Astrocyte (in vitro differentiated cells and primary cell): ENCODE measurements at regions not wholly inside any gene's neighbourhood (a gene's known extent, or its start where the extent isn't known, plus 50 kb on each side); places are given as distances from the start of the nearest gene placed in this dataset.

ENCODE experiments used
- DNase-seq: peaks from one replicate; pipeline ENCODE4 v3.0.0-alpha.2; 2010; ENCODE audit warnings: low read depth
- FAIRE-seq: peaks from 2 replicates; lab custom pipeline; 2011; peaks lifted over from hg19 to GRCh38; lab: Jason Lieb, UNC
- H2AFZ ChIP-seq: 2 replicates; pipeline ENCODE4 v1.6.0; 2012; ENCODE audit warnings: low read depth, low read length, inconsistent platforms
- H3K27ac ChIP-seq: 2 replicates; pipeline ENCODE4 v1.5.1; 2011; ENCODE audit warnings: low read depth, low read length, inconsistent platforms
- H3K27me3 ChIP-seq: 2 replicates; pipeline ENCODE4 v1.6.0; 2011; ENCODE audit warnings: low read length, inconsistent platforms; ENCODE audit not compliant: insufficient read depth
- H3K36me3 ChIP-seq: 2 replicates; pipeline ENCODE4 v1.5.1; 2011; ENCODE audit warnings: low read length, inconsistent platforms; ENCODE audit not compliant: insufficient read depth
- H3K4me1 ChIP-seq: 2 replicates; pipeline ENCODE4 v1.5.1; 2011; ENCODE audit warnings: low read length, inconsistent platforms; ENCODE audit not compliant: insufficient read depth
- H3K4me2 ChIP-seq: 2 replicates; pipeline ENCODE4 v1.6.0; 2012; ENCODE audit warnings: low read length, inconsistent platforms
- H3K4me3 ChIP-seq: 2 replicates; pipeline ENCODE4 v1.5.1; 2011; ENCODE audit warnings: low read depth, mild to moderate bottlenecking, low read length, inconsistent platforms; ENCODE audit not compliant: insufficient read depth
- H3K79me2 ChIP-seq: 2 replicates; pipeline ENCODE4 v1.6.0; 2012; ENCODE audit warnings: mild to moderate bottlenecking, low read length, inconsistent platforms; ENCODE audit not compliant: insufficient read depth
- H3K9ac ChIP-seq: 2 replicates; pipeline ENCODE4 v1.6.0; 2012; ENCODE audit warnings: mild to moderate bottlenecking, low read length, inconsistent platforms
- H3K9me3 ChIP-seq: 2 replicates; pipeline ENCODE4 v1.5.1; 2012; ENCODE audit warnings: low read depth, mild to moderate bottlenecking, low read length, inconsistent platforms; ENCODE audit not compliant: insufficient read depth
- H4K20me1 ChIP-seq: 2 replicates; pipeline ENCODE4 v1.6.0; 2012; ENCODE audit warnings: low read length, inconsistent platforms; ENCODE audit not compliant: insufficient read depth
- H3K27ac Mint-ChIP-seq: one replicate; pipeline ENCODE4 v1.8.0; 2021; ENCODE audit warnings: mild to moderate bottlenecking, mixed read lengths; ENCODE audit not compliant: unreplicated experiment
- H3K27me3 Mint-ChIP-seq: one replicate; pipeline ENCODE4 v1.8.0; 2021; ENCODE audit warnings: low read depth, mixed read lengths; ENCODE audit not compliant: unreplicated experiment
- H3K36me3 Mint-ChIP-seq: one replicate; pipeline ENCODE4 v1.8.0; 2021; ENCODE audit warnings: low read depth, mixed read lengths; ENCODE audit not compliant: unreplicated experiment
- H3K4me1 Mint-ChIP-seq: one replicate; pipeline ENCODE4 v1.8.0; 2021; ENCODE audit warnings: low read depth, mixed read lengths; ENCODE audit not compliant: unreplicated experiment
- H3K4me3 Mint-ChIP-seq: one replicate; pipeline ENCODE4 v1.8.0; 2021; ENCODE audit warnings: mild to moderate bottlenecking, moderate library complexity, mixed read lengths; ENCODE audit not compliant: unreplicated experiment
- H3K9me3 Mint-ChIP-seq: one replicate; pipeline ENCODE4 v1.8.0; 2021; ENCODE audit warnings: mild to moderate bottlenecking, mixed read lengths; ENCODE audit not compliant: unreplicated experiment
- CTCF ChIP-seq: IDR thresholded peaks from 2 replicates; pipeline ENCODE4 v1.5.1; 2011; ENCODE audit warnings: low read depth, mild to moderate bottlenecking, inconsistent platforms, low read length, moderate library complexity; ENCODE audit not compliant: insufficient read depth
- EZH2 ChIP-seq: IDR thresholded peaks from 2 replicates; pipeline ENCODE4 v1.6.1; 2012; ENCODE audit warnings: mild to moderate bottlenecking, low read length, inconsistent platforms; ENCODE audit not compliant: insufficient read depth

GRCh38 chr9:25177858-25178257, 500.4 kb downstream of the TUSC1 start:
- DNase-seq (no peak), FAIRE-seq (no peak)
- no peak overlapping the region for H3K4me3 Mint-ChIP-seq
- H3K4me2 ChIP-seq, result no peak overlapping the region
- no peaks in the 10 kb centered on the region for H3K27me3 ChIP-seq
- no peaks in the 10 kb centered on the region for H3K27me3 Mint-ChIP-seq
- peaks cover 5% of the 10 kb centered on the region for H3K9me3 Mint-ChIP-seq
- no peak overlapping the region for H3K27ac Mint-ChIP-seq
- peaks cover 4% of the 10 kb centered on the region for H3K9me3 ChIP-seq
- TF ChIP-seq CTCF (no peak), EZH2 (no peak)
- no peak overlapping the region for H3K9ac ChIP-seq
- H3K27ac ChIP-seq, result no peak overlapping the region
- H3K79me2 ChIP-seq, result no peaks in the 10 kb centered on the region
- H3K4me1 Mint-ChIP-seq, result no peaks in the 10 kb centered on the region
- H4K20me1 ChIP-seq, result no peaks in the 10 kb centered on the region
- H3K36me3 ChIP-seq, result no peaks in the 10 kb centered on the region
- H2AFZ ChIP-seq, result no peak overlapping the region
- H3K36me3 Mint-ChIP-seq, result no peaks in the 10 kb centered on the region
- H3K4me3 ChIP-seq, result no peak overlapping the region
- no peaks in the 10 kb centered on the region for H3K4me1 ChIP-seq

- Histone ChIP-seq H3K27me3 (no peaks in the 10 kb centered on the region), H3K4me3 (no peak overlapping the region), H4K20me1 (no peaks in the 10 kb centered on the region), H3K27ac (no peak overlapping the region), H3K36me3 (no peaks in the 10 kb centered on the region), H3K4me1 (no peaks in the 10 kb centered on the region), H3K9me3 (no peaks in the 10 kb centered on the region), H3K4me2 (no peak overlapping the region), H3K9ac (no peak overlapping the region), H2AFZ (no peak overlapping the region), H3K79me2 (no peaks in the 10 kb centered on the region)
- Mint-ChIP-seq H3K4me1 (no peaks in the 10 kb centered on the region), H3K4me3 (no peak overlapping the region), H3K27me3 (no peaks in the 10 kb centered on the region), H3K9me3 (no peaks in the 10 kb centered on the region), H3K36me3 (no peaks in the 10 kb centered on the region), H3K27ac (no peak overlapping the region)
- DNase-seq, result no peak
- FAIRE-seq, result no peak
- TF ChIP-seq EZH2, result no peak
- no peak for TF ChIP-seq CTCF
These were observed 548.7 kb downstream of the TUSC1 start for GRCh38 chr9:25129537-25129936.

- Histone ChIP-seq H3K27me3 (no peaks in the 10 kb centered on the region), H3K36me3 (no peaks in the 10 kb centered on the region), H2AFZ (no peak overlapping the region), H3K9ac (no peak overlapping the region), H3K9me3 (no peaks in the 10 kb centered on the region), H3K4me2 (no peak overlapping the region), H3K79me2 (no peaks in the 10 kb centered on the region), H4K20me1 (no peaks in the 10 kb centered on the region), H3K4me3 (no peak overlapping the region), H3K27ac (no peak overlapping the region), H3K4me1 (no peaks in the 10 kb centered on the region)
- Mint-ChIP-seq H3K4me3 (no peak overlapping the region), H3K27ac (no peak overlapping the region), H3K27me3 (no peaks in the 10 kb centered on the region), H3K4me1 (no peaks in the 10 kb centered on the region), H3K36me3 (no peaks in the 10 kb centered on the region), H3K9me3 (no peaks in the 10 kb centered on the region)
- TF ChIP-seq EZH2 (no peak), CTCF (no peak)
- DNase-seq (no peak), FAIRE-seq (no peak)
These were observed 556.4 kb downstream of the TUSC1 start for GRCh38 chr9:25121811-25122210.
